H54 (cell line): ENCODE measurements at regions not wholly inside any gene's neighbourhood (a gene's known extent, or its start where the extent isn't known, plus 50 kb on each side); places are given as distances from the start of the nearest gene placed in this dataset.

Experiments used
- DNase-seq: peaks from one replicate; pipeline ENCODE4 v3.0.0; 2011; ENCODE audit warnings: low spot score, mixed read lengths; ENCODE audit not compliant: insufficient read length
- FAIRE-seq: peaks from 3 replicates; lab custom pipeline; 2011; peaks lifted over from hg19 to GRCh38; lab: Jason Lieb, UNC
- POLR2A ChIP-seq: IDR thresholded peaks from 2 replicates; pipeline ENCODE4 v1.6.1; 2011; ENCODE audit warnings: low read depth, mild to moderate bottlenecking, low read length

GRCh38 chr10:123577921-123578461 is 88.2 kb upstream of the GPR26 start:
- TF ChIP-seq POLR2A: no peak
- FAIRE-seq (no peak), DNase-seq (no peak)

- no peak for FAIRE-seq
- TF ChIP-seq POLR2A: no peak
- no peak for DNase-seq
Measured at GRCh38 chr10:123578721-123579120, 87.4 kb upstream of the GPR26 start.

- no peak for FAIRE-seq
- no peak for DNase-seq
- TF ChIP-seq POLR2A: no peak
Measured at GRCh38 chr10:123579675-123580074, 86.5 kb upstream of the GPR26 start.

GRCh38 chr10:123580426-123580825 is 85.7 kb upstream of the GPR26 start:
- FAIRE-seq (no peak), DNase-seq (no peak)
- no peak for TF ChIP-seq POLR2A

DNA sequence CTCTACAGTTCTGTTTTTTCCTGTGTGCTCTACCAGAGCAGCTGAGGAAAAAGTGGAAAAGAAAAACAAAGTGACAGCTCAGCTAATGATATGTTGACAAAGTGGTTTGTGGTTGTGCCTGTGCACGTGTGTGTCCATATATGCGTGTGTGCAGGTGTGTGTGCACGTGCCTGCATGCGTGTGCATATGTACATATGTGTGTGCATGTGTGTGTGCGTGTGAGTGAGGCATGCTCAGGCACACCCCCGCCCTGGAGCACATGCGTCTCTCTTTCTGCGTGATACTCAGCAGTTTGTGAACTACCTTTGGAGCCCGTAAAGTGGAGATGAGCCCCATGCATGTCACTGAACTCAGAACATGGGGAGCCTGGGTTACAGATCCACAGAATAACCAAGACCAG is 84.5 kb upstream of the GPR26 start:
- no peak for FAIRE-seq
- DNase-seq: no peak
- TF ChIP-seq POLR2A: no peak

- peak; percentile 37 for DNase-seq
- FAIRE-seq: no peak
- TF ChIP-seq POLR2A: no peak
Measured at GRCh38 chr10:123582084-123582989, 83.8 kb upstream of the GPR26 start.

- no peak for FAIRE-seq
- DNase-seq: peak; percentile 35
- TF ChIP-seq POLR2A: no peak
Measured at GRCh38 chr10:123583639-123584418, 82.3 kb upstream of the GPR26 start.

DNA sequence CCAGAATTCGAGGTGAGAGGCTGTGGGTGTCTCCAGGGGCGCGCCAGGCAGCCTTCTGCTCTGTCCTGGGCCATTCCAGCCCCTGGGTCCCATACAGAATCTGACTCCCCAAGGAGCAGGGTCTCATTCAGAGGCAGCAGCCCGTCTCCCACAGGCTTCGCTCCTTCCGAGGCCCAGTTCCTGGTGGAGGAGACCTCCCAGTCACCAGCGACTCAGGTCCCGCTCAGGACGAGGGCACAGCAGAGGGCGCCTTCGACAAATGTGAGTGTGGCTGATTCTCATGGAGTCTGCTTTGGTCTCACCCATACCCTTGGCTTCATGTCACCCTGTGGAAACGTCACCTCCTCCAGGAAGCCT is 81.8 kb upstream of the GPR26 start:
- no peak for FAIRE-seq
- DNase-seq: no peak
- no peak for TF ChIP-seq POLR2A

DNA sequence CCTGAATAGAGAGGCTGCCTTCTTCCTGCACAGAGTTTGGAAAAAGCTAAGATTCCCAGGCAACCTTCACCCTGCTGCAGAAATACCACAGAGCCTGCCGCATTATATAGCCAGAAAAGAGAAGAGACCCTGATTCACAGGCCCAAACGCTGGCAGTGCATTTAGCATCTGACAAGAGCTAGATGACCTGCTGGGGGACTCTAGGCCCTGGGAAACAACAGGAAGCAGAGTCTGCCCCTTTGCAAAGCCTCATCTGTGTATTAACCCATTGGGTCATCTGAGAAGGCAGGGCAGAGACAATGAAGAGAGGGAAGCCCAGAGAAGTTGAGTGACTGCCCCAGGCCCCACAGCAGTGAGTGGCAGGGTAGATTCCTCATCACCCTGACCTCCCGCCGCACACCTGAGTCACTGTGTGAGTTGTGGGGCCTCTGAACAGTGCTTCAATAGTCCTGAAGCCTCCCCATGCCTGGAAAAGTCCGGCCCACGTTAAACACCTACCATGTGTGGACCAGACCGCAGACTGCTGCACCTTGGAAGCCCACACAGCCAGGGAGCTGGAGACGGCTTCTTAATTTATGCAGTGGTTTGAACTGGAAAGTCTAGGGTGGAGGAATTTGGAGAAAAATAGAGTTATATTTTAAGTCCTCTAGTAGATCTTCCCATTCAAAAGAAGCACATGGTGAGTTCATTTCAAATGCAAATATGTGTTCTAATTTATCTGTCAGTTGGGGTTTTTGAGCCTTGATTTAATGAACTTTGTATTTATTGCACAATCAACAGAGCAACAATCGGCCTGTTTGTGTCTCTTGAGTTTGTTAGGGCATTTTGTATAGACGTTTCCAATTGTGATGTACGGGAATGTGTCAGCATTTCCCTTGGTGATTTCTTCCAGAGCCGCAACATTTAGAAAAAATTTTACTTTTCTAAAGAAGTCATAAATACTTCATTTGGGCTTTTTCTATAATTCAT is 80.4 kb upstream of the GPR26 start:
- FAIRE-seq (no peak), DNase-seq (no peak)
- TF ChIP-seq POLR2A: no peak

DNA sequence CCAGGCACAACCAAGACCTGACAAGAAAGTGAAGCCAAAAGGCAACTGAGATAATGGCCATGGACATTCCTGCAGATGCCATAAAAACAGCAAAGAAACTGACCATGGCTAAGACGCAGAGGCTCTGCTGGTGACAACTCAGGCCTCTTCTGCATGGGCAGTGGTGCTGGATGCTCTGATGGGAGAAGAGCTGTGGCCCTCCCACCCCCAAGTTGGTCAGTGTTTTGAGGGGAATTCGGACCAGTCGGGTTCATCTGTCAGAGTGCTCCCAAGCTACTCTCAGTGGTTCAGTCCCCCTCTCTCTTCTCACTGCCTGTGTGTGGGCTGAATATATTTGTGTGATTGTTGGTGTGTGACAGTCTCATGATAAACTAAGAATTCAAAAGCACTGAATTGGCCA is 79.0 kb upstream of the GPR26 start:
- no peak for TF ChIP-seq POLR2A
- DNase-seq (no peak), FAIRE-seq (no peak)

DNA sequence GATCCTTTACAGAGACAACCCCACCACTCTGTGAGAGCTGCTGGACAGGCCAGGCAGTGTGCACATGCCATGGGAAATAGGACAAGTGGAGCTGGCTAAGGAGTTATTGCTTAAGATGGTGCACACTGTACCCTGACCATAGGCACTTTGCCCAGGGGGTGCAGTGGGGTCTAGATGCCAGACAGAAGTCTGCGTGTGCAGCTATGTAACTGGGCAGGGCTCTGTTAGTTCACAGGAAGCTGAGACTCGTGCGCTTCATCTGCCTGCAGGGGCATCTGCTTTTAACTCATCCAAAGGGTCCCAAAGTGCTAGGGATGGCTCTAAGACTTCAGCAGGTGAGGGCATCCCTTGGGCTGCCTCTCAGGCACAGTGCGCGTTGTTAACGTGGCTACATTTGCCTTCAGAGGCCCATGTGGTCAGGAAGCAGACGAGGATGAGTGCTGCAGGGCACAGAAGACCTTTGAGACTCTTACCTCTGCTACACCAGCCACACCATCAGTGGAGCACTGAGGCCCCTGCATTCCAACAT is 77.7 kb upstream of the GPR26 start:
- FAIRE-seq (no peak), DNase-seq (no peak)
- no peak for TF ChIP-seq POLR2A

DNA sequence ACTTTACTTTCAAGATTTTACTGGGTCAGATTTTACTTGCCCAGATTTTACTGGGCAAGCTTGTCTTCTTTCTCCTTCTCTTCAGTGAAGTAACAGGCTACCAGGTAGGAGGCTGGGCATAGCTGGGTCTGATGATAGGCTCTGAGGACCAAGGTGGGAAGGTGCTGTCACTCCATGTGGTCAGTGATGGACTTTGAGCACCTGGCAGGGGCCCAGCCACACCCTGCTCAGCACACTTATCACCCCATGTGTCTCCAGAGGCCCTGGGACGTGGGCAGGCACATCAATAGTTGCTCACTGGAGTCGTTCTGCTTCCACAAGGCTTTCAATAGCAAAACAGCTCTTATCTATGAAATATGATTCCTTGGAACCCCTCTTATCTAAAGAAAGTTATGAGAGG is 70.5 kb upstream of the GPR26 start:
- FAIRE-seq (no peak), DNase-seq (no peak)
- no peak for TF ChIP-seq POLR2A

DNA sequence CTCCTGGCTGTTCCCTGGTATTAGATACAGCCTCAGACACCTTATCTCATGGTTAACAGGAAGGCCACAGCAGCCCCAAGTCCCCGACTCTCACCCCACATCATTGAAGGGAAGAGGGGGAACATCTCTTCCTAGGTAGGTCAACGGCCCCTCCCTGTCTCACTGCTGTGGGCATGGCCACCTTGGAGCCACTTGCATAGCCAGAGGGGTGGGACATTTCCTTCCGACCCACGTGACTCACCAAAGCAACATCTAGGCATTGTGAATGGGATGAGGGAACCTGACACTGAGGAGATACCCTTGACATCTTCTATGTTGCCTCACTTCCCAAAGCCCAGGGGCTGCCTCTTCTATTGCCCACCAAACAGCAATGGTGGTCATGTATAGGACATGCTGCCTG is 68.5 kb upstream of the GPR26 start:
- TF ChIP-seq POLR2A: no peak
- FAIRE-seq: no peak
- DNase-seq: no peak
